Peyer's patch (tissue), 4 donors: ENCODE measurements at regions not wholly inside any gene's neighbourhood (a gene's known extent, or its start where the extent isn't known, plus 50 kb on each side); places are given as distances from the start of the nearest gene placed in this dataset.

Source experiments
- CTCF ChIP-seq, 6 experiments: fragments of 450-650 bp in 4 of 6; fragments of 200-600 bp in 2 of 6; sonication (generic) in 1 of 6; IDR thresholded peaks; one replicate each; pipeline ENCODE4 v1.5.1; 2017 to 2019; ENCODE audit warnings: antibody characterized with exemption in 6 of 6, mild to moderate bottlenecking in 3 of 6, moderate library complexity in 1 of 6
- POLR2A ChIP-seq, 2 donors: fragments of 450-650 bp; IDR thresholded peaks; one replicate each; pipeline ENCODE4 v1.5.1; 2017; ENCODE audit warnings: antibody characterized with exemption in 2 of 2, mild to moderate bottlenecking in 2 of 2, moderate library complexity in 2 of 2

- no peak for TF ChIP-seq CTCF (IDR thresholded peaks at IDR 0.05)
- TF ChIP-seq POLR2A (IDR thresholded peaks at IDR 0.05): no peak
These were observed 1107.3 kb downstream of the SLC6A15 start for GRCh38 chr12:83805156-83805772.
